ENCODE measurements at regions not wholly inside any gene's neighbourhood (a gene's known extent, or its start where the extent isn't known, plus 50 kb on each side); places are given as distances from the start of the nearest gene placed in this dataset.

- peaks cover 10% of the 10 kb centered on the region for H3K4me1 ChIP-seq
- Mint-ChIP-seq H3K36me3 (no peaks in the 10 kb centered on the region), H3K27ac (no peak overlapping the region), H3K4me3 (no peak overlapping the region), H3K4me1 (peaks cover 6% of the 10 kb centered on the region), H3K27me3 (ENCODE audit: insufficient read depth, low read depth) (peaks cover 5% of the 10 kb centered on the region), H3K9me3 (no peaks in the 10 kb centered on the region)
- H2AFZ ChIP-seq (replicated peaks), result no peak overlapping the region
- H3K27ac ChIP-seq, result no peak overlapping the region
- no peak overlapping the region for H3K4me3 ChIP-seq
- H3K4me2 ChIP-seq, result no peak overlapping the region
- H3K9ac ChIP-seq, result no peak overlapping the region
- no peak for TF ChIP-seq EZH2 (IDR thresholded peaks at IDR 0.05)
- DNase-seq (ENCODE audit: low spot score), result no peak
- no peaks in the 10 kb centered on the region for H3K36me3 ChIP-seq
- no peaks in the 10 kb centered on the region for H3K27me3 ChIP-seq
- no peaks in the 10 kb centered on the region for H3K9me3 ChIP-seq (ENCODE audit: low read depth)
- no peaks in the 10 kb centered on the region for H3K79me2 ChIP-seq (ENCODE audit: low read depth)
- H3F3A ChIP-seq (ENCODE audit: low read depth), result peaks cover 1% of the 10 kb centered on the region
- no peaks in the 10 kb centered on the region for H4K20me1 ChIP-seq (ENCODE audit: low read depth)
These were observed 542.5 kb upstream of the LARGE1 start for GRCh38 chr22:34462795-34463194.

- no peak for DNase-seq (ENCODE audit: low spot score)
- H3K4me1 ChIP-seq, result no peaks in the 10 kb centered on the region
- TF ChIP-seq EZH2 (IDR thresholded peaks at IDR 0.05) (no peak), EZH2phosphoT487 (IDR thresholded peaks at IDR 0.05) (no peak), CTCF (IDR thresholded peaks at IDR 0.05) (no peak)
- peaks cover 5% of the 10 kb centered on the region for H3K27me3 Mint-ChIP-seq (ENCODE audit: insufficient read depth, low read depth)
- no peak overlapping the region for H3K27ac Mint-ChIP-seq
- H3K9ac ChIP-seq, result no peak overlapping the region
- H4K20me1 ChIP-seq (ENCODE audit: low read depth), result no peaks in the 10 kb centered on the region
- H3K27me3 ChIP-seq, result no peaks in the 10 kb centered on the region
- no peaks in the 10 kb centered on the region for H3K36me3 ChIP-seq
- H3K9me3 ChIP-seq (ENCODE audit: low read depth), result no peaks in the 10 kb centered on the region
- no peak overlapping the region for H3K27ac ChIP-seq
- no peaks in the 10 kb centered on the region for H3F3A ChIP-seq (ENCODE audit: low read depth)
- H3K9me3 Mint-ChIP-seq, result peaks cover 4% of the 10 kb centered on the region
- no peaks in the 10 kb centered on the region for H3K36me3 Mint-ChIP-seq
- no peak overlapping the region for H3K4me2 ChIP-seq
- H3K79me2 ChIP-seq (ENCODE audit: low read depth), result no peaks in the 10 kb centered on the region
- H3K4me3 Mint-ChIP-seq, result no peak overlapping the region
- no peaks in the 10 kb centered on the region for H3K4me1 Mint-ChIP-seq
- H2AFZ ChIP-seq (replicated peaks), result no peak overlapping the region
- H3K4me3 ChIP-seq, result no peak overlapping the region
These were observed 555.6 kb upstream of the LARGE1 start for GRCh38 chr22:34475886-34476285.

- Mint-ChIP-seq H3K9me3 (peaks cover 6% of the 10 kb centered on the region), H3K27ac (no peak overlapping the region), H3K4me1 (no peaks in the 10 kb centered on the region), H3K36me3 (no peaks in the 10 kb centered on the region), H3K4me3 (no peak overlapping the region), H3K27me3 (ENCODE audit: insufficient read depth, low read depth) (peaks cover 3% of the 10 kb centered on the region)
- no peaks in the 10 kb centered on the region for H3F3A ChIP-seq (ENCODE audit: low read depth)
- TF ChIP-seq EZH2phosphoT487 (IDR thresholded peaks at IDR 0.05), result no peak
- TF ChIP-seq CTCF (IDR thresholded peaks at IDR 0.05), result no peak
- TF ChIP-seq EZH2 (IDR thresholded peaks at IDR 0.05), result no peak
- H2AFZ ChIP-seq (replicated peaks), result no peak overlapping the region
- no peak overlapping the region for H3K9ac ChIP-seq
- no peak overlapping the region for H3K4me3 ChIP-seq
- H3K27me3 ChIP-seq, result no peaks in the 10 kb centered on the region
- H3K4me2 ChIP-seq, result no peak overlapping the region
- no peak overlapping the region for H3K27ac ChIP-seq
- no peaks in the 10 kb centered on the region for H3K9me3 ChIP-seq (ENCODE audit: low read depth)
- H3K36me3 ChIP-seq, result no peaks in the 10 kb centered on the region
- DNase-seq (ENCODE audit: low spot score), result no peak
- H3K79me2 ChIP-seq (ENCODE audit: low read depth), result no peaks in the 10 kb centered on the region
- no peaks in the 10 kb centered on the region for H4K20me1 ChIP-seq (ENCODE audit: low read depth)
- no peaks in the 10 kb centered on the region for H3K4me1 ChIP-seq
These were observed 556.5 kb upstream of the LARGE1 start for GRCh38 chr22:34476762-34477161.

- Histone ChIP-seq H3K27ac (no peak overlapping the region), H3F3A (ENCODE audit: low read depth) (no peaks in the 10 kb centered on the region), H2AFZ (replicated peaks) (no peak overlapping the region), H3K4me1 (no peaks in the 10 kb centered on the region), H3K36me3 (no peaks in the 10 kb centered on the region), H3K4me2 (no peak overlapping the region), H3K27me3 (no peaks in the 10 kb centered on the region), H3K9me3 (ENCODE audit: low read depth) (no peaks in the 10 kb centered on the region), H4K20me1 (ENCODE audit: low read depth) (no peaks in the 10 kb centered on the region), H3K4me3 (no peak overlapping the region), H3K79me2 (ENCODE audit: low read depth) (no peaks in the 10 kb centered on the region), H3K9ac (no peak overlapping the region)
- H3K27me3 Mint-ChIP-seq (ENCODE audit: insufficient read depth, low read depth), result peaks cover 2% of the 10 kb centered on the region
- H3K4me1 Mint-ChIP-seq, result no peaks in the 10 kb centered on the region
- H3K4me3 Mint-ChIP-seq, result no peak overlapping the region
- DNase-seq (ENCODE audit: low spot score), result no peak
- H3K9me3 Mint-ChIP-seq, result peaks cover 7% of the 10 kb centered on the region
- no peak overlapping the region for H3K27ac Mint-ChIP-seq
- H3K36me3 Mint-ChIP-seq, result no peaks in the 10 kb centered on the region
- no peak for TF ChIP-seq CTCF (IDR thresholded peaks at IDR 0.05)
- no peak for TF ChIP-seq EZH2phosphoT487 (IDR thresholded peaks at IDR 0.05)
- no peak for TF ChIP-seq EZH2 (IDR thresholded peaks at IDR 0.05)
These were observed 560.8 kb upstream of the LARGE1 start for GRCh38 chr22:34481090-34481489.
